Activated CD8-positive, alpha-beta T cell treated with anti-CD3 and anti-CD28 coated beads for 36 hours (primary cell): ENCODE measurements at regions not wholly inside any gene's neighbourhood (a gene's known extent, or its start where the extent isn't known, plus 50 kb on each side); places are given as distances from the start of the nearest gene placed in this dataset.

Experiments used
- ATAC-seq: fragments of 200-7000 bp; cut with Tn5 transposase; one replicate; pipeline ENCODE4 v1.10.0; 2021; ENCODE audit warnings: mild to moderate bottlenecking, moderate library complexity
- CTCF ChIA-PET: fragments of 350-600 bp; sonication (Branson Sonifier 250); formaldehyde crosslinking; loops from one replicate; lab custom pipeline; 2021; ENCODE audit warnings: antibody characterized with exemption; lab: Charles Lee
- POLR2A ChIA-PET: fragments of 350-600 bp; sonication (Branson Sonifier 250); formaldehyde crosslinking; loops from one replicate; lab custom pipeline; 2021; ENCODE audit warnings: antibody characterized with exemption; lab: Charles Lee
- DNase-seq: peaks from one replicate; pipeline ENCODE4 v3.0.0-alpha.2; 2020
- H3K27ac Mint-ChIP-seq: one replicate; pipeline ENCODE4 v1.8.0; 2021; ENCODE audit warnings: mild to moderate bottlenecking, mixed read lengths
- H3K27me3 Mint-ChIP-seq: one replicate; pipeline ENCODE4 v1.8.0; 2021; ENCODE audit warnings: mixed read lengths
- H3K36me3 Mint-ChIP-seq: one replicate; pipeline ENCODE4 v1.8.0; 2021; ENCODE audit warnings: low read depth, mixed read lengths
- H3K4me1 Mint-ChIP-seq: one replicate; pipeline ENCODE4 v1.8.0; 2021; ENCODE audit warnings: low read depth, mixed read lengths
- H3K4me3 Mint-ChIP-seq: one replicate; pipeline ENCODE4 v1.8.0; 2021; ENCODE audit warnings: mild to moderate bottlenecking, moderate library complexity, mixed read lengths
- H3K9me3 Mint-ChIP-seq: one replicate; pipeline ENCODE4 v1.8.0; 2021; ENCODE audit warnings: mixed read lengths
- CTCF ChIP-seq: fragments of 200-600 bp; IDR thresholded peaks from one replicate; pipeline ENCODE4 v1.8.0; 2022; ENCODE audit warnings: antibody characterized with exemption, mild to moderate bottlenecking
- intact Hi-C: fragments of 100-400 bp; cut with micrococcal nuclease; formaldehyde crosslinking; loops from one replicate; pipeline ENCODE4 v1.10.0; 2022

- Mint-ChIP-seq H3K4me1 (no peaks in the 10 kb centered on the region), H3K4me3 (no peak overlapping the region), H3K27ac (no peak overlapping the region), H3K27me3 (peaks cover 2% of the 10 kb centered on the region), H3K9me3 (no peaks in the 10 kb centered on the region), H3K36me3 (no peaks in the 10 kb centered on the region)
- no peak for DNase-seq
- CTCF ChIA-PET: no interaction called here
- POLR2A ChIA-PET: no interaction called here
- intact Hi-C loops: no loop called here
- ATAC-seq: no peak
- no peak for TF ChIP-seq CTCF
These were observed 78.5 kb downstream of the HMHB1 start for GRCh38 chr5:143890487-143890886.

GRCh38 chr5:143892271-143892670 lies 80.3 kb downstream of the HMHB1 start:
- POLR2A ChIA-PET: no interaction called here
- intact Hi-C loops: no loop called here

GRCh38 chr5:143892908-143893307 lies 80.9 kb downstream of the HMHB1 start:
- no peak for DNase-seq
- H3K4me3 Mint-ChIP-seq: no peak overlapping the region
- ATAC-seq: no peak
- ChIA-PET CTCF (no interaction called here), POLR2A (no interaction called here)
- H3K36me3 Mint-ChIP-seq: no peaks in the 10 kb centered on the region
- no peak for TF ChIP-seq CTCF
- no peak overlapping the region for H3K27ac Mint-ChIP-seq
- intact Hi-C loops: no loop called here
- H3K4me1 Mint-ChIP-seq: peaks cover 15% of the 10 kb centered on the region
- H3K9me3 Mint-ChIP-seq: no peaks in the 10 kb centered on the region
- peaks cover 2% of the 10 kb centered on the region for H3K27me3 Mint-ChIP-seq

More at GRCh38 chr5:143892271-143892670, 80.3 kb downstream of the HMHB1 start:
- CTCF ChIA-PET: no interaction called here
- no peak overlapping the region for H3K27ac Mint-ChIP-seq
- TF ChIP-seq CTCF: no peak
- H3K9me3 Mint-ChIP-seq: no peaks in the 10 kb centered on the region
- no peak overlapping the region for H3K4me3 Mint-ChIP-seq
- H3K4me1 Mint-ChIP-seq: peaks cover 9% of the 10 kb centered on the region
- H3K27me3 Mint-ChIP-seq: peaks cover 2% of the 10 kb centered on the region
- H3K36me3 Mint-ChIP-seq: no peaks in the 10 kb centered on the region
- DNase-seq (no peak), ATAC-seq (no peak)

GRCh38 chr5:143893638-143894037 lies 81.7 kb downstream of the HMHB1 start:
- no peaks in the 10 kb centered on the region for H3K27me3 Mint-ChIP-seq
- H3K4me3 Mint-ChIP-seq: no peak overlapping the region
- CTCF ChIA-PET: no interaction called here
- no peaks in the 10 kb centered on the region for H3K9me3 Mint-ChIP-seq
- TF ChIP-seq CTCF: no peak
- no peaks in the 10 kb centered on the region for H3K36me3 Mint-ChIP-seq
- no peak for DNase-seq
- intact Hi-C loops: no loop called here
- POLR2A ChIA-PET: no interaction called here
- H3K4me1 Mint-ChIP-seq: peaks cover 20% of the 10 kb centered on the region
- H3K27ac Mint-ChIP-seq: no peak overlapping the region
- no peak for ATAC-seq

GRCh38 chr5:143896516-143896915 lies 84.6 kb downstream of the HMHB1 start:
- Mint-ChIP-seq H3K27me3 (no peaks in the 10 kb centered on the region), H3K27ac (no peak overlapping the region), H3K9me3 (no peaks in the 10 kb centered on the region), H3K4me1 (peaks cover 31% of the 10 kb centered on the region), H3K4me3 (no peak overlapping the region), H3K36me3 (no peaks in the 10 kb centered on the region)
- ChIA-PET CTCF (no interaction called here), POLR2A (interaction anchor here (0.6 kb wide), 1 partner anchor 291 kb away, joined by 3 read pairs; no protein-coding TSS in a partner anchor)
- no peak for TF ChIP-seq CTCF
- DNase-seq (no peak), ATAC-seq (no peak)
- intact Hi-C loops: no loop called here
